Neuronal stem cell (in vitro differentiated cells): ENCODE measurements at regions not wholly inside any gene's neighbourhood (a gene's known extent, or its start where the extent isn't known, plus 50 kb on each side); places are given as distances from the start of the nearest gene placed in this dataset.

Experiments used
- DNase-seq: peaks from one replicate; pipeline ENCODE4 v3.0.0-alpha.2; 2013; ENCODE audit warnings: low spot score
- H2AFZ ChIP-seq: one replicate; pipeline ENCODE4 v1.6.1; 2013; ENCODE audit warnings: mild to moderate bottlenecking, low read length, inconsistent platforms
- H2AK5ac ChIP-seq: 2 replicates; pipeline ENCODE4 v1.6.1; 2013; ENCODE audit warnings: low read depth, mild to moderate bottlenecking, inconsistent platforms, low read length, moderate library complexity, mixed read lengths
- H2BK120ac ChIP-seq: 2 replicates; pipeline ENCODE4 v1.6.1; 2013; ENCODE audit warnings: low read depth, mild to moderate bottlenecking, inconsistent platforms, low read length, moderate library complexity, mixed read lengths
- H2BK12ac ChIP-seq: one replicate; pipeline ENCODE4 v1.6.1; 2013; ENCODE audit warnings: low read length, inconsistent platforms
- H2BK15ac ChIP-seq: 2 replicates; pipeline ENCODE4 v1.6.1; 2013; ENCODE audit warnings: mild to moderate bottlenecking, low read length, inconsistent platforms, mixed read lengths
- H2BK5ac ChIP-seq: one replicate; pipeline ENCODE4 v1.6.1; 2013; ENCODE audit warnings: inconsistent platforms, mild to moderate bottlenecking, low read length, moderate library complexity
- H3K14ac ChIP-seq: one replicate; pipeline ENCODE4 v1.6.1; 2013; ENCODE audit warnings: low read length, inconsistent platforms
- H3K18ac ChIP-seq: 2 replicates; pipeline ENCODE4 v1.6.1; 2013; ENCODE audit warnings: low read length, inconsistent platforms
- H3K23ac ChIP-seq: 2 replicates; pipeline ENCODE4 v1.6.1; 2013; ENCODE audit warnings: low read depth, mild to moderate bottlenecking, mixed read lengths, low read length, inconsistent platforms; ENCODE audit not compliant: poor library complexity
- H3K27ac ChIP-seq: replicated peaks from 3 replicates; pipeline ENCODE4 v1.5.1; 2013; ENCODE audit warnings: low read length, inconsistent platforms
- H3K27me3 ChIP-seq, 3 experiments: 2 replicates each; pipeline ENCODE4 v1.6.1; 2013; ENCODE audit warnings: low read length in 3 of 3, mild to moderate bottlenecking in 2 of 3, inconsistent platforms in 1 of 3, low read depth in 1 of 3, mixed read lengths in 1 of 3, moderate library complexity in 1 of 3; ENCODE audit not compliant: control insufficient read depth in 3 of 3, insufficient read depth in 3 of 3
- H3K36me3 ChIP-seq, 2 donors: replicated peaks in 1 of 2; 2 replicates each; pipeline ENCODE4 v1.6.1; 2013; ENCODE audit warnings: low read length in 2 of 2; ENCODE audit not compliant: control insufficient read depth in 2 of 2, insufficient read depth in 2 of 2
- H3K4ac ChIP-seq: 2 replicates; pipeline ENCODE4 v1.6.1; 2013; ENCODE audit warnings: inconsistent platforms, mild to moderate bottlenecking, low read length, moderate library complexity
- H3K4me1 ChIP-seq, 2 donors: 1 replicate in 1 of 2; 2 replicates in 1 of 2; pipeline ENCODE4 v1.6.1; 2013; ENCODE audit warnings: low read length in 2 of 2, low read depth in 1 of 2; ENCODE audit not compliant: control insufficient read depth in 2 of 2, insufficient read depth in 1 of 2
- H3K4me2 ChIP-seq: one replicate; pipeline ENCODE4 v1.6.1; 2013; ENCODE audit warnings: mild to moderate bottlenecking, low read length, inconsistent platforms; ENCODE audit not compliant: insufficient read depth, poor library complexity, severe bottlenecking
- H3K4me3 ChIP-seq, 2 donors: 2 replicates each; pipeline ENCODE4 v1.5.1; 2013; ENCODE audit warnings: low read length in 2 of 2, mild to moderate bottlenecking in 2 of 2, inconsistent platforms in 1 of 2, moderate library complexity in 1 of 2
- H3K79me1 ChIP-seq: one replicate; pipeline ENCODE4 v1.6.1; 2013; ENCODE audit warnings: low read depth, mild to moderate bottlenecking, inconsistent platforms, low read length, moderate library complexity
- H3K9ac ChIP-seq: one replicate; pipeline ENCODE4 v1.6.1; 2013; ENCODE audit warnings: mild to moderate bottlenecking, low read depth, low read length, inconsistent platforms; ENCODE audit not compliant: poor library complexity
- H3K9me3 ChIP-seq, 2 donors: replicated peaks in 1 of 2; 2 replicates each; pipeline versions ENCODE3 to v1.6.1; 2013; ENCODE audit warnings: low read length in 2 of 2, mild to moderate bottlenecking in 2 of 2, inconsistent platforms in 1 of 2, low read depth in 1 of 2, mixed read lengths in 1 of 2, moderate library complexity in 1 of 2; ENCODE audit not compliant: control insufficient read depth in 2 of 2, insufficient read depth in 1 of 2
- H4K8ac ChIP-seq: one replicate; pipeline ENCODE4 v1.6.1; 2013; ENCODE audit warnings: low read depth, mild to moderate bottlenecking, inconsistent platforms, low read length, moderate library complexity
- H4K91ac ChIP-seq: one replicate; pipeline ENCODE4 v1.6.1; 2013; ENCODE audit warnings: low read length, low read depth, mild to moderate bottlenecking, inconsistent platforms; ENCODE audit not compliant: poor library complexity
- WGBS, 2 donors: extraction: QIAGEN DNeasy Blood & Tissue Kit; methylation state at CpG; one replicate each; pipeline ENCODE4 v1.1.7; 2013; ENCODE audit warnings: missing lambda C conversion rate in 2 of 2, mixed read lengths in 1 of 2; ENCODE audit not compliant: insufficient read length in 2 of 2, insufficient replicate concordance in 1 of 2; ENCODE audit errors: extremely low coverage in 2 of 2; 5-methylcytosine and 5-hydroxymethylcytosine counted together

DNA sequence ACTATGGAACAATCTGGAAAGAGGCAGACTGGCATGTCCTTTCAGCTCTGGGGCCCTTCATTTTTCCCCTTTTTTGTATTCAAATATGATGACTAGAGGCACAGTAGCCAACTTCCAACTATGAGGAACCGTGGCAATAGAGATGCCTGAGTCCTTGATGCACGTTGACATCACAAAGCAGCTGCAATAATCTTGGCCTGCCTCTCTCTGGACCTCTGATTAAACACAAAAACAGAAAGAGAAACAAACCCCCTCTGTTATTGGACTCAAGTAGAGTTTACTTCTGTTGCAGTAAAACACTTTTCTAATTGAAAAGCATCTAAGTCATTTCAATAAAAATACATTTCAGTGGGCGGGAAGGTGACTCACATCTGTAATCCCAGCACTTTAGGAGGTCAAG is 122.2 kb upstream of the GRAMD2B start:
- Histone ChIP-seq H3K23ac (no peak overlapping the region), H3K27ac (no peak overlapping the region), H3K79me1 (no peaks in the 10 kb centered on the region), H2AK5ac (no peak overlapping the region), H3K18ac (no peak overlapping the region), H3K14ac (no peak overlapping the region), H3K36me3 (no peaks in the 10 kb centered on the region), H2BK12ac (no peak overlapping the region), H2BK120ac (no peak overlapping the region), H2BK5ac (no peak overlapping the region), H4K91ac (no peak overlapping the region), H4K8ac (no peak overlapping the region), H3K4ac (no peak overlapping the region), H2BK15ac (no peak overlapping the region), H3K9me3 (no peaks in the 10 kb centered on the region), H3K27me3 (no peaks in the 10 kb centered on the region), H3K4me1 (no peaks in the 10 kb centered on the region), H2AFZ (no peak overlapping the region), H3K4me3 (no peak overlapping the region), H3K4me2 (no peak overlapping the region), H3K9ac (no peak overlapping the region)
- DNase-seq, result no peak
- WGBS, 2 donors, result no CpG with 5 or more reads among the region's 3 CpGs

DNA sequence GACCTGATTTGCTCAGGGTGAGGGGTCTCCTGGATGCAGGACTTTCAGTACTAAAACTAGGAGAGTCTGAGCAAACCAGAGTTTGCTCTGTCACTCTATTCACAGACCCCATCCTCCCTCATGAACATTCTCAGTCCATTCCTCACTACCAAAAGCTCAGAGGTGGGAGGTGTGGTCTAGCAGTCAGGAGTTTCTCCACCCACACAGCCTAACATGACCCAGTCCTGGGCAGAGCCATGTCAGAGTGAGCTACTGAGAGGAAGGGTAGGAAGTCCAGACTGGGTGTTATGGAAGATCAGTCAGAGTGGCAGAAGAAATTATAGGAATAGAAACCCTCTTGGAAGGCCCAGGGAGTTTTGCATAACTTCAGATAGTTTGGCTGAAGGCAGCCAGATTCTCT is 113.3 kb upstream of the GRAMD2B start:
- H3K36me3 ChIP-seq, result no peaks in the 10 kb centered on the region
- H2BK15ac ChIP-seq, result no peak overlapping the region
- no peak overlapping the region for H2BK5ac ChIP-seq
- no peak overlapping the region for H2BK120ac ChIP-seq
- no peak overlapping the region for H3K4ac ChIP-seq
- no peak overlapping the region for H4K91ac ChIP-seq
- DNase-seq, result no peak
- H3K18ac ChIP-seq, result no peak overlapping the region
- H4K8ac ChIP-seq, result no peak overlapping the region
- no peak overlapping the region for H3K23ac ChIP-seq
- H2AK5ac ChIP-seq, result no peak overlapping the region
- H3K4me1 ChIP-seq, result no peaks in the 10 kb centered on the region
- no peaks in the 10 kb centered on the region for H3K79me1 ChIP-seq
- H3K27ac ChIP-seq, result no peak overlapping the region
- H3K9me3 ChIP-seq, result no peaks in the 10 kb centered on the region
- no peak overlapping the region for H2BK12ac ChIP-seq
- no peak overlapping the region for H3K14ac ChIP-seq
- H3K9ac ChIP-seq, result no peak overlapping the region
- H2AFZ ChIP-seq, result no peak overlapping the region
- H3K27me3 ChIP-seq, result no peaks in the 10 kb centered on the region
- no peak overlapping the region for H3K4me3 ChIP-seq
- H3K4me2 ChIP-seq, result no peak overlapping the region

DNA sequence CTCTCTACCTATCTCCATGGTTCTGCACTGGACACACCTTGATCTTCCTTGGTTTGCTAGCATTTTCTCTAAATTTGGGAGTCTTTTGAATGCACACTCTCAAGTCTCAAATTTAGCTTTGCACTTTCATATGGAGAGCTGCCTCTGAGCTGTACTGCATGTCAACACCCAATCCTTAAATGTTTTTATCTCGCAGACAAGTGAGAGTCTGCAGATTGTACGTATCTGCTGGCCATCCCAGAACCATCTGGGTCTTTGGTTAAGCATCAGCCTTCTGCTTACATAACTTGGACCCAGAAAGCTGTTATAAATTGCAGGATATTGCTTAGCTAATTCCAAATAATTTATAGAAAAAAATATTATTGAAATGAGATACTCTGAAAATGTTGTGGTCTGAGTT is 111.4 kb upstream of the GRAMD2B start:
- H4K8ac ChIP-seq, result no peak overlapping the region
- DNase-seq, result no peak
- H4K91ac ChIP-seq, result no peak overlapping the region
- H3K18ac ChIP-seq, result no peak overlapping the region
- H3K9me3 ChIP-seq, result no peaks in the 10 kb centered on the region
- H3K9ac ChIP-seq, result no peak overlapping the region
- no peak overlapping the region for H3K4me2 ChIP-seq
- H3K23ac ChIP-seq, result no peak overlapping the region
- no peaks in the 10 kb centered on the region for H3K79me1 ChIP-seq
- no peak overlapping the region for H3K4me3 ChIP-seq
- no peaks in the 10 kb centered on the region for H3K27me3 ChIP-seq
- no peak overlapping the region for H2BK12ac ChIP-seq
- no peak overlapping the region for H3K27ac ChIP-seq
- H3K36me3 ChIP-seq, result no peaks in the 10 kb centered on the region
- H3K4me1 ChIP-seq, result no peaks in the 10 kb centered on the region
- H2BK120ac ChIP-seq, result no peak overlapping the region
- no peak overlapping the region for H2BK15ac ChIP-seq
- no peak overlapping the region for H2AFZ ChIP-seq
- H2BK5ac ChIP-seq, result no peak overlapping the region
- WGBS, 2 donors, result no CpG with 5 or more reads among the region's 2 CpGs
- no peak overlapping the region for H3K4ac ChIP-seq
- H2AK5ac ChIP-seq, result no peak overlapping the region
- H3K14ac ChIP-seq, result no peak overlapping the region

DNA sequence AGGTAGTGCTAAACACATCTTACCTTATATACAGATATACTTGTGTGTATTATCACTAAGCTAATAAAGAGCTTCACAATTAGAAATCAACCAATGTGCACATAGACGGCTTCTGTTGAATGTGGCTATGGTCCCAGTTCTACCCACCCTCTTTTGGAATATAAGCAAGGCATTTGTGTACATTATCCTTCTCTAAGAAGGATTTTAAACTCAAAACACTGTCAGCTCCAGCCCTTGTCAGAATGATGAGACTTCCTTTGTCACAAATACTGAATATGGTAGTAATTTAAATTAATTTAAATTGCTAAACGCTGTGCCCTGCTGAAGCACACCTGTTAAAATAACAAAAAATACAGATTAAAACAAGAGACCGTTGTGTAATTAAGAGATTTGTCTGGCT is 107.9 kb upstream of the GRAMD2B start:
- Histone ChIP-seq H3K23ac (no peak overlapping the region), H2AFZ (no peak overlapping the region), H2AK5ac (no peak overlapping the region), H3K4me1 (no peaks in the 10 kb centered on the region), H3K4me2 (no peak overlapping the region), H3K14ac (no peak overlapping the region), H2BK15ac (no peak overlapping the region), H3K4me3 (no peak overlapping the region), H3K79me1 (no peaks in the 10 kb centered on the region), H3K9ac (no peak overlapping the region), H3K27ac (no peak overlapping the region), H3K27me3 (no peaks in the 10 kb centered on the region), H2BK5ac (no peak overlapping the region), H3K4ac (no peak overlapping the region), H2BK12ac (no peak overlapping the region), H4K8ac (no peak overlapping the region), H3K36me3 (no peaks in the 10 kb centered on the region), H3K9me3 (no peaks in the 10 kb centered on the region), H4K91ac (no peak overlapping the region), H2BK120ac (no peak overlapping the region), H3K18ac (no peak overlapping the region)
- no peak for DNase-seq
- WGBS, 2 donors, result no CpG with 5 or more reads among the region's 3 CpGs
